Suppressor macrophage (primary cell): ENCODE measurements at regions not wholly inside any gene's neighbourhood (a gene's known extent, or its start where the extent isn't known, plus 50 kb on each side); places are given as distances from the start of the nearest gene placed in this dataset.
"Not testable (repeated sequence)": the region's sequence is repeated elsewhere in the genome, so short reads cannot be mapped to it uniquely, and the experiment has no call there.

ENCODE experiments used
- DNase-seq, 4 experiments: peaks; one replicate each; pipeline ENCODE4 v3.0.0-alpha.2; 2020 to 2022

DNA sequence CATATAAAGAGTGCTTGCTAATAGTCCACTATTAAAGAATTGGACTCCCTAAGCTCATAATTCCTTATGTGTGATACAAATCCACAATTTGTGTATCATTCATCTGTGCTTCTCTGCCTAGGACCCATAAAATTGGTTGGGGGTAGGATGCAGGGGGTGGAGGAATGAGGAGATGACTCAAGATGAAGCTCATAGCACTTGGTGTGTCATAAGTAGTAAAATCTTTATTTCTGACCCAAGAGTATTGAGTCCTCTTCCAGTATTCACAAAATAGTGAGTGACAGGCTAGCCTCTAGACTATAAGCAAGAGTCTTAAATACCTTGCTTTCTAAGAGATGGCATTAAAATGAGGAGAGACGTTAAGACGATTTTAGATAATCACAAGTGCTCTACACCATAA is 390.9 kb upstream of the CDH19 start:
- no peak for DNase-seq

DNA sequence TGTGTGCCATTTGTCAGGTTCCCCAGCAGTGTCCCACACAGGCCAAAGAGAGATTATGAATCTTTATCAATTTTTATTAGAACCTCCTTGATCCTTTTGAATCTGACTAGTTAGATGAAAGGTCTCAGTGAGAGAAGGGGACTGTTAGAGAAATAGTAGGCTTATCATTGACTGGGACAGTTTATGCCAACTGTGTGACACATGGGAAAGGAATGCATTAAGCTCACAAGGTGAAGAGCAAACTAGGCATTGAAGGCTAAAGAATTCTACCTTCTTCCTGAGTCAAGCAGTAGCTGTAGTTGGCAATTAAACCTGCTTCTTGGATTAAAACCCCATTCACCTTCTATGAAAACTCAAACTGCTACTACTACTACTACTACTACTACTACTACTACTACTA is 389.6 kb upstream of the CDH19 start:
- no peak for DNase-seq

DNA sequence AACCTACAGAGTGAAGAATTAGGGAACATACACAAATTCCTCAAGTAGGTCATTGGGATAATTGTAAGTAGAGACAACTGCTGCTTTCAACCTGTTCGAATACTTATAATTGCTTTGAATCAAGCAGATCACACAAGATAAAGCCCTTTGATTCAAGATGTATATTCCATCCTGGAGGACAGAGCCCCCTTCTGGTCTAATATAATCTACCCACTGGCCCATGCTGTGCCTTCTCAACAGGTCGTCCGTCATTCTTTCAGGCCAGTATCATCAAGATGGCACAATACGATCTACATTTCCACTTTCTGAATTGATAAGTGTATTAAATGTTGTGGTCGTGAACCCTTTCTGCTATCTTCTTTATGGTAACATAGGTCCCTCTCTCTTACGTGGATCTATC is 387.0 kb upstream of the CDH19 start:
- no peak for DNase-seq

DNA sequence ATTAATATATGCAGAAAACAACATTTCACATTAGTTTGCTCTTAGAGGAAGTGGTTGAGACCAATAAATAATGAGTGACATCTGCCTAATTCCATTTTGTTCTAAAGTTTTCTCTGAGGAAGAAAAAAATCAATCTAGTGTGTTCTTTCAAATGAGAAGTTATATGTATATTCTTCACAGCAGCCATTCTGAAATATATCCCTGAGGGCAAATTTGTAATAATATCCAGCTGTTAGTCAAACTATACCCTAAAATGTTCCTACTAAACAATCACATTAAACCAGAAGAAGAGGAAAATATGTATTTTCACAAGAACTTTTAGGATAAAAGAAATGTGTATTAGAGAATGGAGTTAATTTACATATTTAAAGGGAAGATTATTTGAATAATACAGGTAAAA is 375.1 kb upstream of the CDH19 start:
- DNase-seq = no peak

DNA sequence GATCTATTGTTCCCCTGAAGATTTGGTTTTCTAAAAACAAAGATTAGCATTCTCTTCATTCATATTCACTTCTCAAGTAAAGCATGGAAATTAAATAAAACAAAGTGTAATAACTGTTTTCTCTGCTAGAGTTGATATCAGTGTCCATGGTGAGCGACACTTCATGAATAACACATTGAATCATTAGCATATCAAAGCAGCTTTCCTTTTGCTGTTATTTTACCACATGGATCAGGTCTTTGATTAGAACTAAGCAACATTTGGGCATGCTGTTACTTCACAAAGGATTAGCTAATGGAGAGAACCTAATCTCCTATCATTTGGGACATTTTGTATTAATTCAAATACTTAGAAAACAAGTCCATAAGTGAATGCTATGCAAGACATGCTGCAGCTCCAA is 368.8 kb upstream of the CDH19 start:
- no peak for DNase-seq

DNA sequence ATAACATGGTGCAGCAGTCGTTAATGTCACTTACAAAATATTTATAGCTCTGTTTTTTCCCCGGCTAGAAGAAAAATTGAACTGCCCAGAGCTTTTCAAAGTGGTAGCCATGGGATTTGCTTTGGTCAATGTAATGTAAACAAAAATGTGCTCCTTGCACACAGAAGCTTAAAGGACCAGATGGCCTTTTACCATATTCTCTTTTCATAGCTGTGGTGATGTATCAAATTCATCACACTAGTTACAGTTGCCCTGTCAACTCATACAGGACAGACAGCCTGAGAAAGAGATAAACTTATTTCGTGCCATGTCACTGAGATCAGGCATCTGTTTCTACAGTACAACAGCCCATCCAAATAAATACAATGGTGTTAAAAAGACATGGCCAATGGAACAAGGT is 368.1 kb upstream of the CDH19 start:
- no peak for DNase-seq

DNA sequence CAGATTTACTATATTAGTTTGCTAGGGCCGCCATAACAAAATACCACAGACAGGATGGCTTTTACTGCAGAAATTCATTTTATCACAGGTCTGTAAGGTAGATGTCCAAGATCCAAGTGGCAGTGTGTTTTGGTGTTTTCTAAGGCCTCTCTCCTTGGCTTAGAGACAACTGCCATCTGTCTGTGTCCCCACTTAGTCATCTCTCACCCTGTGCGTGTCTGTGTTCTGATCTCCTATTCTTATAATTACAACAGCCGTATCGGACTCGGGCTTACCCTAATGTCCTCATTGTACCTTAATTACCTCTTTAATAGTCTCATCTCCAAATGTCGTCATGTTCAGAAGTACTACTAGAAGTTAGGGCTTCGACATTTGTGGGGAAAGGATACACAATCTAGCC is 362.3 kb upstream of the CDH19 start:
- DNase-seq = no peak

DNA sequence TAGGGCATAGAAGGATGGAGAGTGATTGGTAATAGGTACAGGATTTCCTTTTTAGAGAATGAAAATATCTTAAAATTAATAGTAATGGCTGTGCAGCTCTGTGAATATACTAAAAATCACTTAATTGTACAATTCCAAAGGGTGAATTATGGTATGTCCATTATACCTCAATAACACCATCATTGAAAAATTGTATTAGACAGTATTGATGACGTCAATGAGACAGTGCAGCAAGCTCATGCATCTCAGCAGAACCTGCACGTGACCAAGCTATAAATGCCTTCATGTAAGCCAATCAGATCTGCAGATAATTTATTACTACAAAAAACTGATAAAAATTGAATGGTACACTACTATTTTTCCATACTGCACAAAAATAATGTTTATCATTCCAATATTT is 354.4 kb upstream of the CDH19 start:
- DNase-seq = no peak

DNA sequence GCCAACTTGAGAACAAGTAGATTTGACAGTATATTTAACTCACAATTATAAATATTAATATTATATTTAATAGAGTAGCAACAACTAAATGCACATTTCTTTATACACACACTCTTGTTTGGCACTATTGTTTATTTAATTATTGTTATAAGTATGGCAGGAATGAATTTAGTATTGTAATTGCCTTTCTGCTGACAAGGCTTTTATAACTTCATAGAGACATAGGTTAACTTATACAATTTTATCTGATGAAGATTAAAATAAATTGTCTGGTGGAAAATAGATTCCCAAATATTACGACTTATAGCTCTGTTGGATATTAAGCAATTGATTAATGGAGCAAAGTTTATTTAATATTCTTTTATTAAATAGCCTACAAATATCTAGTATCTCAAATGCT is 347.9 kb upstream of the CDH19 start:
- no peak for DNase-seq

DNA sequence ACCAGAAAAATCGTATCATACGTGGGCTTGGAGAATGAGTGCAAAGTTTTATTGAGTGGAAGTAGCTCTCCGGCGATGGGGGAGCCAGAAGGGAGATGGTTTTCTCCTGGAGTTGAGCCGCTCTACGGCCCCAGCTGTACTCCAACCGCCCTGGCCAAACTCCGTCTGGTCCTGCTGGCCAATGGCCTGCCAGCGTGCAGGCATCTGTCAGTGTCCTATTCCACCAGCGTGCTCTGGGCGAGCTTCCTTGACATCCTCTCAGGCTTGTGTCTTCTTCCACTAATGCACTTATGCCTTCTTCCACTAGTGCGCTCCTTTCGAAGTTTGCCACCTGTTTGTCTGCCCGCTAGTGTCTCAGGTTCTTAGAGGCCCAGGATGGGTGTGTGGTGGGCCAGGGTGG is 345.5 kb upstream of the CDH19 start:
- DNase-seq = no peak

DNA sequence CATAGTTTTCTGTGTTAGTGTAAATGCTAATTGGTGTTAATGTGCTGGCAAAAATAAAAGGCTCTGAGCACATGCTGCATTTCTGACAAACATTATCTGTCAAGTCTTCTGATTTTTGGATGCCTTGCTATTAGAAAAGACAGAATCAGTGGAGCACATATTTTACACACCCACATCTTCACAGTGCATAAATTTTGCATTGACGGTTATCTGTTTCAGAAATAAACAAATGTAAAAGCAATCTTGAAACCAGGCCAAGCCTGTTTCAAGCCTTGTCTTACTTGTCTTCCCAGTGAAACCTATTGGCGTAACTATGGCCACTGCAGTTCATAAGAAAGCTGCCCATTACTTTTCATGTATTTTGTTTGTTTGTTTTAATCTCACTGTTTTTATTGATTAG is 333.7 kb upstream of the CDH19 start:
- DNase-seq = no peak

DNA sequence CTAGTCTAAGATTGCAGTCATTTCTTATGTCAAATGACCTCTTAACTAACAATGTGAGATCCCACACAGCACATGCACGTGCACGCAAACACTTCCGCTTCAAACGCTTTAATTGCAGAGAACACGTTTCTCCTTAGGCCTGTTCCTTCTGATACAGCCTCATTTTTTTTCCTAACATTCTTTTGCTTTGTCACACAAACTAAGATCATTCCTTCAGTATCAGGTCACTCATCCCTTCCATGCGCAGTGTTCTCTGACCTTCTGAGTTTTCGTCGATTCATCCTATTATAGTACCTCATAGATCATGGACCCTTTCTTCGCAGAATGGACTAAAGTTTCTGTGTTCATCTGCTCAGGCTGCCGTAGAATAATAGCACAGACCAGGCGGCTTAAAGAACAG is 327.1 kb upstream of the CDH19 start:
- DNase-seq = no peak

DNA sequence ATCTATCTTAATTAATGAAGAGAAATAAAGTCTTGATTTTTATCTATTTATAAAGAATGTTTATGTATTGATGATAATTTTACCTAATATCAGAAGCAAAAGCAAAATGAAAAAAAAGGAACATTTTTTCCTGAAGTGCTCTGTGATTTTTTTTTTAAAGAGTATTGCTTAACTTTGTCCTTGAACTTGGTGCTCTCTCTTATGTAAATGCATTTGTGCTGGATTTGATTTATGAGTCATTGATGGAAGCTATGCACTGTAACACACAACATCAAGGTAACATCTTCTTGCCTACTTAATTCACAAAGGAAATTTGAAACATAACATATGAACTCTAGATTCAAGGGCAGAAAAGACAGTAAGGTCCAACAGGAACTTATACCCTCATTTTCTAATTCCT is 312.9 kb upstream of the CDH19 start:
- DNase-seq = no peak

DNA sequence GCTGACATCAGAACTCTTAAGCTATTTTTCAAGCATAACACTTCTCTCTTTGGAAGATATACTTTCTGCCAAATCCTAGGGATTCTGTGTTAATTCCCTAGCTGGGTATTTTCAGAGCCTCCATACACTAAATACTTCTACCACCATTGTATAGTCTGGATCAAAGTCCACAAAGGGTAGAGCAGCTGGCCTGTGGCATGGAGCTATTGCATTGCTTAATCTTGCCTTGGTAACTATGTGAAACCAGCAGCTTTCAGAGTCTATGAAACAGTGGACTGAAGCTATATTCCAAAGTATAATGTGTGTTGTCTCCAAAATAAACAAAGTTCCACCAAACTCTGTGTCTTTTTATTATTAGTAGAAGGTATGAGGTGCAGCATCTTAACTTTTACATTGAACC is 296.9 kb upstream of the CDH19 start:
- DNase-seq = no peak

DNA sequence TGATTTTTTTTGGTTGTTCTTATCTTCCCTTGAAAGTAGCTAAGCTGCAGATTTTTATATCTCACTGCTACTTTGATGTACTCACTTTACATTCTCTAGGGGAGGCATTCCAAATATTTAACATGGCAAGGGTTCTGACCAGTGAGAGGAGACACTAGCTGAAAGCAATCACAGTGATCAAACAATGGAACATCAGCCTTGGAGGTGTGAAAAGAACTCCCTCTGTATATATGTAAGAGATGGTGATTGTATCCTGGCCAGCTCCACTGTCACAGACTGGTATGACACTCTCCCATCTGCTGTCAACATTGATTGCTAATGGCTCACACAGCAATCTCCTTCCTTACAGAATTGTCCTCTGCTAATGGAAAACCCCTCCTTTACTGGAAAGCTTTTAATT is 291.7 kb upstream of the CDH19 start:
- DNase-seq = no peak

DNA sequence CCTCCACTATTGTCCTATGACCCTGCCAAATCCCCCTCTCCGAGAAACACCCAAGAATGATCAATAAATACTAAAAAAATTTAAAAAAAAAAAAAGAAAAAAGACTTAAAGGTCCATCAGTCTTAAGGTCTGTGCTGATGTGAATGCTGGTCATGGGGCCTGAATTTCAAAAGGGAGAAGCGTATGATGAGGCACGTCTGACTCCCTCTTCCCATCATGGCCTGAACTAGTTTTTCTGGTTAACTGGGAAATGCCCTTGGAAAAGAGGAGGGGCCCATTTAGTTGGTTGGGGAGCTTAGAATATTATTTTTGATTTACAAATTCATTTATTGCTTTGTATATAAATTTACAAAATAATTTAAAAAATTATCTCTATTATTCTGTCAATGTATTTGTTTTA is 291.0 kb upstream of the CDH19 start:
- no peak for DNase-seq

DNA sequence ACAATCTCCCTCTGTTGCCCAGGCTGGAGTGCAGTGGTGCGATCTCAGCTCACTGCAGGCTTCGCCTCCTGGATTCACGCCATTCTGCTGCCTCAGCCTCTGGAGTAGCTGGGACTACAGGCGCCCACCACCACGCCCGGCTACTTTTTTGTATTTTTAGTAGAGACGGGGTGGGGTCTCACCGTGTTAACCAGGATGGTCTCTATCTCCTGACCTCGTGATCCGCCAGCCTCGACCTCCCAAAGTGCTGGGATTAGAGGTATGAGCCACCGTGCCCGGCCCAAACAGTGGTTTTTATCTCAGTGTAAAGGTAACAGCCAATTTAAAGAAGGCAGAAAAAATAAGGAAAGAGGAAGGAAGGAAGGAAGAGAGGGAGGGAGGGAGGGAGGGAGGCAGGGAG is 288.5 kb upstream of the CDH19 start:
- not testable (repeated sequence) for DNase-seq

DNA sequence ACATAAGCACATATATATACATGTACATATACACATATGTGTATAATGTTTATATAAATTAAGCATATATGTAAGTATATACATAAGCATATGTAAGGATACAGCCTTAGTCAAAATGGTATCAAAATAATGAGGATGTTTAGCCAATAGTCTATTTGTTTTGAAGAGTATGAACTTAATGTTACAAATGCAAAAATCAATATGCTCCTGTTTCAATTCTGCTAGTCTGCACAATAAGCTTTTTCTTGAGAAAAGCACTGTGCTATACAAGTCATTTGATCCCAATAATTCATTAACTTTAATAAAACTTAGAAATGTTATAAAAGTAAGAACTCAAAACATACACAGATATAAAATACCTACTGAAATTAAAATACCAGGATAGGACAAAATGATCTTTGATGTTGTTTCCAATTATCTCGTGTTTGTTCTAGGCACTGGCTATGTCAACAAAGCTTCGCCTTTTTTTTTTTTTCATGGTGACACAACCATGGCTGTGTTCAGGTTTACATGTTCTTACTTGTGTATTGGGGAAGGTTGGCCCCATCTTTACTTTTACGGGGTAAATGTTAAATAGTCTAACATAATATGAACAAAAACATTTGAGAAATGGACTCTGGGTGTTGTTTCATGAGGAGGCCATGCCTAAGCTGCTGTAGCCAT is 271.1 kb upstream of the CDH19 start:
- no peak for DNase-seq

DNA sequence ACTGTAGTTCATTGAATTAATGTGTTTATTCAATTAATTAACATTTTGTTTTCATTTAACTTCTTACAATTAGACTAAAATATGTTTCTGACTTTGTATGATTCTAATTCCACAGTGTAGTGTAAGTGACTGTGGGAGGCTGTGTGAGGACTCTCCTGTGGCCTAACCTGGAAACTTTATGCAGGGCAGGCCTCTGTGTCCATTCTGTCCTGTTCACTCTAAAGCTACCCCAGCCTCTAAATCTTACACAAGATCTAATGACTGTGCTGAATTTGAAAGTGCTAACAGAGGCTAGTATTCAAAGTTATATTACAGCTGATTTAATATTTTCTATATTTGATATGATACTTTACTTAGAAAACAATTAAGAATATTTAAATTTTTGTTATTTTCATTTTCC is 270.5 kb upstream of the CDH19 start:
- no peak for DNase-seq

DNA sequence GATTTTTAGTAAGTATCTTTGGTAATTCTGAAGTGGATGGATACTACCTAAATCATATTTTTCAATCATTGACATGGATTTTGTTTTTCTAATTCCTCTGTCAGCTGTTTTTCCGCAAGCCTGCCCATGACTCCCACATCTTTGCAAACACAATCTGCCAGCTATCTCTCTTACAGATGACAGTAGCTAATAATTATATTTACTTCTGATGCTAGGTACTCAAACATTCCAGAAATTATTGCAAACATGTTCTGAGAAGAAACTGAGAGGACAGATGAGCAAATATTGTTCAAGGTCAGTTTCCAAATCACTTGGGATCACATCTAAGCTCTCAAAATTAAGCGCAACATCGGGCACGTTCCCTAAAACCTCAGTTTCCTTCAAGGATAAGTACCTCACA is 270.0 kb upstream of the CDH19 start:
- DNase-seq = no peak

DNA sequence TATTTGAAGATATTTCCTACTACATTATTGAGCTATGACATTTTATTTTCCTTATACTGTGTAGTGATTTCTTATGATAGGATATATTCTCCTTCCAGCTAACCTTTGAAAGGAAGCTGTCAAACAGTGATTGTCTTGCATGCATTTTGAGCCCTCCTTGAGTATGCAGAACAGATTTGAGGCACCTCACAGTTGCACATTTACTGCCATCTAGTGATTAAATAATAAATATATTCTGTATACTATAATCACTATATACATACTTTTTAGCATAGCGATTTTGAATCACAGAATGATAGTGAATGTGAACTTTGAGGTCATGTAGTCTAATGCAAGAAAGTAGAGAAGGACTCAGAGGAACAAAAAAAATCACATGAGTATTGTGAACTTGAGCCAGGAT is 268.4 kb upstream of the CDH19 start:
- peak; percentile 2 to 47 (median 14) for DNase-seq

DNA sequence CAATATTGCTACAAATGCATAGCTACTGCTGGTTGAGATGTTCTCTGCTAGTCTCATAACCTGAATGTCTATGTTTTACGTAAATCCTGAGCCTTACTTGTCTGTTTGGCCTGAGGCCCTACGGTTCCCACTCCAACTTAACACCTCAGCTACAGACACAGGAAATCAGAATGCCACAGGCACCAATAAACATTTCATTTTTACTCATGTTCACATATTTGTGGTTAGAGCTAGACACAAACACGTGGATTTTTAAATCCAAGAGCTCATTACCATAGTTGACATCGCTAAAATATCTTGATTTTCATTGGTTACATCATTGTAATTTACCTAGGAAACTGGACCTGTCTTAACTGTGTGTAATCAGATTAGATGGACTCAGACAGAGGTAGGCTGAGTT is 263.8 kb upstream of the CDH19 start:
- no peak for DNase-seq

DNA sequence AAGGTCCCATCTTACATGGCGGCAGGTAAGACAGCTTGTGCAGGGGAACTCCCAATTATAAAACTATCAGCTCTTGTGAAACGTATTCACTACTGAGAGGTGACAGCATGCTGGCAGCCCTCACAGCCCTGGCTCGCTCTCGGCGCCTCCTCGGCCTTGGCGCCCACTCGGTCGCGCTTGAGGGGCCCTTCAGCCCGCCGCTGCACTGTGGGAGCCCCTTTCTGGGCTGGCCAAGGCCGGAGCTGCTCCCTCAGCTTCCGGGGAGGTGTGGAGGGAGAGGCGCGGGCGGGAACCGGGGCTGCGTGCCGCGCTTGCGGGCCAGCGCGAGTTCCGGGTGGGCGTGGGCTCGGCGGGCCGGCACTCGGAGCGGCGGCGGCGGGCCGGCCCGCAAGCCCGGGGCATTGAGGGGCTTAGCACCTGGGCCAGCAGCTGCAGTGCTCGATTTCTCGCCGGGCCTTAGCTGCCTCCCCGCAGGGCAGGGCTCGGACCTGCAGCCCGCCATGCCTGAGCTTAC is 262.6 kb upstream of the CDH19 start:
- not testable (repeated sequence) for DNase-seq

DNA sequence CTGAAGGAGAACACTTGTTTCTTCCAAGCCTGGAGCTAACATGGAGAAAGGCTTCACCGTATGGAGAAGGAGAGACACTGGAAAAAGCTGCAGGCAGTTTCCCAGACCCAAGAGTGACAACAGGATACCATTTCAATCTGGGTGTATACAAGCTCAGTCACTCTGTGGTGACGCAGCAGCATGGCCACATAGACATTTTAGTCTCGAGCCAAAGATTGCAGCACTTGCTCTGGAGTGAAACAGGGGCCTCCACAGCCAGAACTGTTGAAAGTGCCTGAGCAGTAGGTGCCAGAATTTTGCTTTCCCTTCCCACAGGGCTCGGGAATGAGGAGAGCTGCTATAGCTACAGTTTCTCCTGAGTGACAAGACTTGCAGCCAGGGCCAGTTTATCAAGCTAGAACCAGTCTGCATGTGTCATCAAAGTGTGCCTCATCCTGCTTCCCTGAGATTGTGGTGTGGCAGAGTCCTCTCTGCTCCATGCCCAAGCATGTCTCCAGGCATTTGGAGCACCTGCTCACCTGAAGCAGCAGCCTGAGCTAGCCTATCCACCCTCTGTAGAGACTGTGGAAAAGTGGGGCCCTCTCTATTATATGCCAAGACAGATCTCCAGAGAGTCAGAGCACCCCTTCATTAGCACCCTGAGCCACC is 234.6 kb upstream of the CDH19 start:
- no peak for DNase-seq

DNA sequence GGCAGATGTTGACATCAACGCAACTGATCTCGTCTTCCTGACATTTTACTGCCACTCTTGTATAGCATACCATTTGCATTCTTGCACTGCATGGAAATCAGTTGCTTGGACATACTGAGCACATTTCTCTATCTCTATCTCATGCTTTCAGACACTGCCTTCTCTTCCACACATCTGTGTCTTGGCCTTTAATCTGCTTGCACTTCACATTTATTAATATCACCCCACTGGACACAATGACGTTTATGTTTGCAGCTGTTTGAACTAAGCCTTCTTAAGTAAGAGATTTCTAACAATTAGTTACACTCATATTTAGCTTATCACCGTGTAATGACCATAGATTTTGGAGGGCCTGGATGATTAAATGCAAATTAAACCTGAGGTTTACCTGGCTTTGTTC is 229.8 kb upstream of the CDH19 start:
- DNase-seq = no peak
